ENCODE measurements at regions not wholly inside any gene's neighbourhood (a gene's known extent, or its start where the extent isn't known, plus 50 kb on each side); places are given as distances from the start of the nearest gene placed in this dataset.

DNA sequence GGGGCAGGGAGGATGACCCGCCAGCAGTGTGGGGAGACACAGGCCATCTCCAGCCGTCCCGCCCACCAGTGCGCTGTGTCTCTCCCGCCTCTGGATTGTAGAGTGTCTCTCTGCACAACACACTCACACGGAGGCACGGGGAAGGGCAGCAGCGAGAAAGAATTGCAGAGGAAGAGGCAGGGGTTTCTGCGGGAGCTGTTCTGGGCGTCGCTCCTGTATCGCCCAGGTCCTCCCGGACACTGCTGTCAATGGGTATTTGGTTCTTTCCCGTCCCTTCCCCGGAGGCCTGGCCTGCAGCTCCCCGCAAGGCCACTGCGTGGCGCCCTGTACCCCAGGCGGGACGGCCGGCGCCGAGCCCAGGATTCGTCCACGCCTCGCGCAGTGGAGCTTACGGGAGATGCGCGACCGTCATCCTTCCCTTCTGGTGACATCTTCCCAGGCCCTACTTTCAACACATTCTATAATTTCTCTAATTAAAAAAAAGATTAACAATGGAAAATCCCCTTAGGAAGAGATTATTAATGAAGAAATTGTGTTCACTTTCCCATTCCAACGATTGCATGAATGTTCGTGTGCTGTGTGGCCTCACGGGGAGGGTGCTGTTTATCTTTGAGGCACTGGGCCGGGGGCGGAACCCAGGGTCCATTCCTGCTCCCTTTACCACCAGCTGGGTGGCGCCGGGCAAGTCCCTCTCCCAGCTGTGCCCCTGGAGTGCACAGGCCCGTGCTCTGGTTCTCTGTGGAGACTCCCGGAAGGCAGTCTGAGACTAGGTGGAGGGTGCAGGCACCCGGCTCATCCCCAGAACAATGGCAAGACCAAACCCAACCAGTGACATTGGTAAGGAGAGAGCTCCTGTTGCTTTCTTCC, 95.7 kb downstream of the CPZ start:
- WGBS, 2 donors: 17 to 19% methylated on average over 24 to 41 of the region's 41 CpGs
- no peak overlapping the region for H3K27ac ChIP-seq
- ATAC-seq (ENCODE audit: low FRiP score in 2 of 2) (peak in 1 of 2 donors; percentile 66), DNase-seq (peak in 1 of 2 donors; percentile 88)
- no peaks in the 10 kb centered on the region for H3K36me3 ChIP-seq
- no peaks in the 10 kb centered on the region for H3K9me3 ChIP-seq
- TF ChIP-seq EP300 (IDR thresholded peaks at IDR 0.05) (no peak), POLR2AphosphoS5 (IDR thresholded peaks at IDR 0.05) (no peak), POLR2A (IDR thresholded peaks at IDR 0.05) (no peak)
- TF ChIP-seq, protein P1, sequence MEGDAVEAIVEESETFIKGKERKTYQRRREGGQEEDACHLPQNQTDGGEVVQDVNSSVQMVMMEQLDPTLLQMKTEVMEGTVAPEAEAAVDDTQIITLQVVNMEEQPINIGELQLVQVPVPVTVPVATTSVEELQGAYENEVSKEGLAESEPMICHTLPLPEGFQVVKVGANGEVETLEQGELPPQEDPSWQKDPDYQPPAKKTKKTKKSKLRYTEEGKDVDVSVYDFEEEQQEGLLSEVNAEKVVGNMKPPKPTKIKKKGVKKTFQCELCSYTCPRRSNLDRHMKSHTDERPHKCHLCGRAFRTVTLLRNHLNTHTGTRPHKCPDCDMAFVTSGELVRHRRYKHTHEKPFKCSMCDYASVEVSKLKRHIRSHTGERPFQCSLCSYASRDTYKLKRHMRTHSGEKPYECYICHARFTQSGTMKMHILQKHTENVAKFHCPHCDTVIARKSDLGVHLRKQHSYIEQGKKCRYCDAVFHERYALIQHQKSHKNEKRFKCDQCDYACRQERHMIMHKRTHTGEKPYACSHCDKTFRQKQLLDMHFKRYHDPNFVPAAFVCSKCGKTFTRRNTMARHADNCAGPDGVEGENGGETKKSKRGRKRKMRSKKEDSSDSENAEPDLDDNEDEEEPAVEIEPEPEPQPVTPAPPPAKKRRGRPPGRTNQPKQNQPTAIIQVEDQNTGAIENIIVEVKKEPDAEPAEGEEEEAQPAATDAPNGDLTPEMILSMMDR (IDR thresholded peaks at IDR 0.05): peak in 5 of 6 experiments; percentile 12 to 57 (median 48)
- no peak overlapping the region for H3K4me3 ChIP-seq
- no peaks in the 10 kb centered on the region for H3K4me1 ChIP-seq
- peaks cover 0 to 4% (median 0%) of the 10 kb centered on the region in 4 donors for H3K27me3 ChIP-seq

DNA sequence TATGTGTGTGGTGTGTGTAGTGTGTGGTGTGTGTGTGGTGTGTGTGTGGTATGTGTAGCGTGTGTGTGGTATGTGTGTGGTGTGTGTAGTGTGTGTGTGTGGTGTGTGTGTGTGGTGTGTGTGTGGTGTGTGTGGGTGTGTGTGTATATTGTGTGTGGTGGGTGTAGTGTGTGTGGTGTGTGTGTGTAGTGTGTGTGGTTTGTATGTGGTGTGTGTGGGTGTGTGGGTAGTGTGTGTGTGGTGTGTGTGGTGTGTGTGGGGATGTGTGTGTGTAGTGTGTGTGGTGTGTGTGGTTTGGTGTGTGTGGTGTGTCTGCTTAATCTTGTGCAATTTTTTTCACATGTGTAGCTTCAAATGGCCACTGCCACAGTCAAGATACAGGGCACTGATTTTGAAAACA, 94.5 kb downstream of the CPZ start:
- Histone ChIP-seq H3K36me3 (no peaks in the 10 kb centered on the region), H3K4me1 (no peaks in the 10 kb centered on the region), H3K4me3 (no peak overlapping the region), H3K27me3 (peaks cover 0 to 4% (median 0%) of the 10 kb centered on the region in 4 donors), H3K9me3 (no peaks in the 10 kb centered on the region), H3K27ac (no peak overlapping the region)
- no peak for ATAC-seq (ENCODE audit: low FRiP score in 2 of 2)
- DNase-seq: no peak
- 75 to 89% methylated on average over 1 of the region's 1 CpG for WGBS, 2 donors
- TF ChIP-seq EP300 (IDR thresholded peaks at IDR 0.05): no peak
- TF ChIP-seq POLR2A (IDR thresholded peaks at IDR 0.05): no peak
- TF ChIP-seq POLR2AphosphoS5 (IDR thresholded peaks at IDR 0.05): no peak
- TF ChIP-seq, protein P1 (IDR thresholded peaks at IDR 0.05): no peak

DNA sequence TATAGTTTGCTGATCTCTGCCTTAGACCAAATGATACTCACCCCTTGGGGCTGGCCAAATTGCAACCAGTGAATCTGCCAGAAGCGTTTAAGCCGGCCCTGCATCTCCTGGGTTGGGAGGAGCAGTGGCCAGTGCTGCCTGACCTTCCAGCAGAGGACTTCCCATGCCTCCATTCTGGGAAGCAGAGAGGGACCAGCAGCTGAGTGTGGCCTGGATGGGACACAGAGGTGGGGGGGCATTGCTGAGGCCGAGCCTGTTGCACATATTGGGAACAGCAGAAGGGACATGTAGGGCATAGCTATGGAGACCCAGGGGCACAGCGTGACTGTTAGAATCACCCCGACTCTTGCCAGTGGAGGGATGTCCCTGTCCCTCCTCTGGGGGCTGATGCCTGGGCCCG, 93.3 kb downstream of the CPZ start:
- 88 to 100% methylated on average over 4 to 6 of the region's 6 CpGs for WGBS, 2 donors
- H3K9me3 ChIP-seq: no peaks in the 10 kb centered on the region
- no peak for TF ChIP-seq EP300 (IDR thresholded peaks at IDR 0.05)
- TF ChIP-seq, protein P1 (IDR thresholded peaks at IDR 0.05): no peak
- TF ChIP-seq POLR2AphosphoS5 (IDR thresholded peaks at IDR 0.05): no peak
- TF ChIP-seq POLR2A (IDR thresholded peaks at IDR 0.05): no peak
- no peaks in the 10 kb centered on the region for H3K4me1 ChIP-seq
- peaks cover 0 to 4% (median 0%) of the 10 kb centered on the region in 4 donors for H3K27me3 ChIP-seq
- H3K36me3 ChIP-seq: no peaks in the 10 kb centered on the region
- no peak for DNase-seq
- H3K27ac ChIP-seq: no peak overlapping the region
- no peak overlapping the region for H3K4me3 ChIP-seq
- no peak for ATAC-seq (ENCODE audit: low FRiP score in 2 of 2)

DNA sequence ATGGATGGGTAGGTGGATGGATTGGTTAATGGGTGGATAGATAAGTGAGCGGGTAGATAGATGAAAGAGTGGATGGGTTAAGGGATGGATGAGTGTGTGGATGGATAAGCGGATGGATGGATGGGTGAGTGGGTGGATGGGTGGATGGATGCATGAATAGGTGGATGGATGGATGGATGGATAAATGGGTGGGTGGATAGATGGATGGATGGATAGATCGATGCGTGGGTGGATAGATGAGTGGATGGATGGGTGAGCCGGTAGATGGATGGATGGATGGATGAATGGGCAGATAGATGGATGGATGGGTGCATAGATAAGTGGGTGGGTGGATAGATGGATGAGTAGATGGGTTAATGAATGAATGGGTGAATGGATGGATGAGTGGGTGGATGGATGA, 90.9 kb downstream of the CPZ start:
- no peaks in the 10 kb centered on the region for H3K9me3 ChIP-seq
- H3K27me3 ChIP-seq: peaks cover 0 to 4% (median 0%) of the 10 kb centered on the region in 4 donors
- no peak overlapping the region for H3K27ac ChIP-seq
- H3K4me1 ChIP-seq: no peaks in the 10 kb centered on the region
- TF ChIP-seq, protein P1 (IDR thresholded peaks at IDR 0.05): no peak
- TF ChIP-seq POLR2A (IDR thresholded peaks at IDR 0.05) (no peak), POLR2AphosphoS5 (IDR thresholded peaks at IDR 0.05) (no peak), EP300 (IDR thresholded peaks at IDR 0.05) (no peak)
- H3K4me3 ChIP-seq: no peak overlapping the region
- no peaks in the 10 kb centered on the region for H3K36me3 ChIP-seq
- no peak for ATAC-seq (ENCODE audit: low FRiP score in 2 of 2)
- no peak for DNase-seq
- 89 to 94% methylated on average over 5 of the region's 5 CpGs for WGBS, 2 donors

Measured in upper lobe of left lung (tissue), 6 donors.